DLD1 (cell line): ENCODE measurements at regions not wholly inside any gene's neighbourhood (a gene's known extent, or its start where the extent isn't known, plus 50 kb on each side); places are given as distances from the start of the nearest gene placed in this dataset.
"Not testable (repeated sequence)": the region's sequence is repeated elsewhere in the genome, so short reads cannot be mapped to it uniquely, and the experiment has no call there.

Source experiments
- in situ Hi-C: cut with HindIII; loops from 2 replicates; pipeline ENCODE4 v1.10.0; 2017; ENCODE audit warnings: low sequenced_read_pairs

GRCh38 chr18:22789052-22789451 lies 144.1 kb upstream of the RBBP8 start:
- in situ Hi-C loops: no loop called here

- in situ Hi-C loops: no loop called here
These were observed 143.5 kb upstream of the RBBP8 start for GRCh38 chr18:22789600-22789999.

GRCh38 chr18:22790545-22791309 lies 142.4 kb upstream of the RBBP8 start:
- in situ Hi-C loops: no loop called here

GRCh38 chr18:22791310-22791610 lies 141.9 kb upstream of the RBBP8 start:
- in situ Hi-C loops: no loop called here

- in situ Hi-C loops: no loop called here
These were observed 137.0 kb upstream of the RBBP8 start for GRCh38 chr18:22796113-22796512.

GRCh38 chr18:22800551-22800951 lies 132.6 kb upstream of the RBBP8 start:
- in situ Hi-C loops: no loop called here

GRCh38 chr18:22813648-22814328 lies 119.3 kb upstream of the RBBP8 start:
- in situ Hi-C loops: no loop called here

GRCh38 chr18:22814329-22814703 lies 118.8 kb upstream of the RBBP8 start:
- in situ Hi-C loops: no loop called here

GRCh38 chr18:22816266-22817176 lies 116.6 kb upstream of the RBBP8 start:
- in situ Hi-C loops: no loop called here

- in situ Hi-C loops: no loop called here
These were observed 115.3 kb upstream of the RBBP8 start for GRCh38 chr18:22817844-22818243.

- in situ Hi-C loops: no loop called here
These were observed 111.1 kb upstream of the RBBP8 start for GRCh38 chr18:22822024-22822423.

- in situ Hi-C loops: no loop called here
These were observed 110.2 kb upstream of the RBBP8 start for GRCh38 chr18:22822841-22823508.

GRCh38 chr18:22826726-22827125 lies 106.4 kb upstream of the RBBP8 start:
- in situ Hi-C loops: no loop called here

- in situ Hi-C loops: no loop called here
These were observed 105.9 kb upstream of the RBBP8 start for GRCh38 chr18:22827216-22827615.

- in situ Hi-C loops: no loop called here
These were observed 105.4 kb upstream of the RBBP8 start for GRCh38 chr18:22827741-22828140.

GRCh38 chr18:22828171-22828570 lies 105.0 kb upstream of the RBBP8 start:
- in situ Hi-C loops: no loop called here

GRCh38 chr18:22828583-22828982 lies 104.5 kb upstream of the RBBP8 start:
- in situ Hi-C loops: not testable (repeated sequence)

- in situ Hi-C loops: no loop called here
These were observed 103.3 kb upstream of the RBBP8 start for GRCh38 chr18:22829781-22830180.

- in situ Hi-C loops: no loop called here
These were observed 102.6 kb upstream of the RBBP8 start for GRCh38 chr18:22830511-22830910.

- in situ Hi-C loops: no loop called here
These were observed 101.7 kb upstream of the RBBP8 start for GRCh38 chr18:22831441-22831904.

- in situ Hi-C loops: no loop called here
These were observed 96.2 kb upstream of the RBBP8 start for GRCh38 chr18:22836932-22837331.
